Cardiac muscle cell (in vitro differentiated cells and primary cell): ENCODE measurements at regions not wholly inside any gene's neighbourhood (a gene's known extent, or its start where the extent isn't known, plus 50 kb on each side); places are given as distances from the start of the nearest gene placed in this dataset.

Experiments
- DNase-seq, 2 donors: peaks; one replicate each; pipeline versions ENCODE4 v3.0.0 to v3.0.0-alpha.2; 2010 to 2017; ENCODE audit warnings: low read depth in 1 of 2, low spot score in 1 of 2
- H3K27ac ChIP-seq: fragments of 200-600 bp; sonication (generic); 2 replicates; pipeline ENCODE4 v1.5.1; 2016
- H3K27me3 ChIP-seq: fragments of 200-600 bp; sonication (generic); 2 replicates; pipeline ENCODE4 v1.6.0; 2016; ENCODE audit warnings: control low read depth
- H3K36me3 ChIP-seq: fragments of 200-600 bp; sonication (generic); 2 replicates; pipeline ENCODE4 v1.5.1; 2016; ENCODE audit warnings: control low read depth
- H3K4me1 ChIP-seq: fragments of 200-600 bp; sonication (generic); 2 replicates; pipeline ENCODE4 v1.8.1; 2017; ENCODE audit warnings: low read depth, mild to moderate bottlenecking, mixed run types
- H3K4me3 ChIP-seq: fragments of 200-600 bp; sonication (generic); 2 replicates; pipeline ENCODE4 v1.5.1; 2016; ENCODE audit warnings: mild to moderate bottlenecking
- H3K9me3 ChIP-seq: fragments of 200-600 bp; sonication (generic); 2 replicates; pipeline ENCODE4 v1.5.1; 2017; ENCODE audit warnings: low read depth, mild to moderate bottlenecking, control low read depth
- TF ChIP-seq, protein P1 (sequence below): IDR thresholded peaks from 2 replicates; pipeline ENCODE4 v1.5.1; 2012; ENCODE audit warnings: low read depth, mild to moderate bottlenecking, low read length

DNA sequence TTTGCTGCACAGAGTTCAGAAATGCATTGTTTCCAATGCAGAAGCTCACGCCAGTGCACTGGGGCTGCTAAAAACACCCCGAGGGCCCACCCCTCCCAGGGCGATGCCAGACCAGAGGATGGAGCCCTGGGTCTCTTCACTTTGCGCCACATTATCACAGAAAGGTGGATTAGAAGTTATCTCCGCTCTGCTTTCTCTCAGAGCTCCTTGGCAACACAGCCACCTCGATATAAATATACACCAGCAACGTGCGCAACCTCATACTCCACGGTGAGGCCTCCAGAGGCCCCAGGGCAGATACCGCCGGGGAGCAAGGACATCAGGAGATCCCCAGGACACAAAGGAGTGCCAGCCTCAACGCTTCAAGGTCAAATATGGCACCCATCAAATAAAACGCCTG, 121.0 kb upstream of the TBX20 start:
- H3K27me3 ChIP-seq = no peaks in the 10 kb centered on the region
- no peak overlapping the region for H3K4me3 ChIP-seq
- DNase-seq = peak in 1 of 2 donors; percentile 69
- H3K9me3 ChIP-seq = no peaks in the 10 kb centered on the region
- peaks cover 11% of the 10 kb centered on the region for H3K4me1 ChIP-seq
- H3K36me3 ChIP-seq = no peaks in the 10 kb centered on the region
- peak overlapping the region; percentile 89 for H3K27ac ChIP-seq
- TF ChIP-seq, protein P1, sequence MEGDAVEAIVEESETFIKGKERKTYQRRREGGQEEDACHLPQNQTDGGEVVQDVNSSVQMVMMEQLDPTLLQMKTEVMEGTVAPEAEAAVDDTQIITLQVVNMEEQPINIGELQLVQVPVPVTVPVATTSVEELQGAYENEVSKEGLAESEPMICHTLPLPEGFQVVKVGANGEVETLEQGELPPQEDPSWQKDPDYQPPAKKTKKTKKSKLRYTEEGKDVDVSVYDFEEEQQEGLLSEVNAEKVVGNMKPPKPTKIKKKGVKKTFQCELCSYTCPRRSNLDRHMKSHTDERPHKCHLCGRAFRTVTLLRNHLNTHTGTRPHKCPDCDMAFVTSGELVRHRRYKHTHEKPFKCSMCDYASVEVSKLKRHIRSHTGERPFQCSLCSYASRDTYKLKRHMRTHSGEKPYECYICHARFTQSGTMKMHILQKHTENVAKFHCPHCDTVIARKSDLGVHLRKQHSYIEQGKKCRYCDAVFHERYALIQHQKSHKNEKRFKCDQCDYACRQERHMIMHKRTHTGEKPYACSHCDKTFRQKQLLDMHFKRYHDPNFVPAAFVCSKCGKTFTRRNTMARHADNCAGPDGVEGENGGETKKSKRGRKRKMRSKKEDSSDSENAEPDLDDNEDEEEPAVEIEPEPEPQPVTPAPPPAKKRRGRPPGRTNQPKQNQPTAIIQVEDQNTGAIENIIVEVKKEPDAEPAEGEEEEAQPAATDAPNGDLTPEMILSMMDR = no peak

DNA sequence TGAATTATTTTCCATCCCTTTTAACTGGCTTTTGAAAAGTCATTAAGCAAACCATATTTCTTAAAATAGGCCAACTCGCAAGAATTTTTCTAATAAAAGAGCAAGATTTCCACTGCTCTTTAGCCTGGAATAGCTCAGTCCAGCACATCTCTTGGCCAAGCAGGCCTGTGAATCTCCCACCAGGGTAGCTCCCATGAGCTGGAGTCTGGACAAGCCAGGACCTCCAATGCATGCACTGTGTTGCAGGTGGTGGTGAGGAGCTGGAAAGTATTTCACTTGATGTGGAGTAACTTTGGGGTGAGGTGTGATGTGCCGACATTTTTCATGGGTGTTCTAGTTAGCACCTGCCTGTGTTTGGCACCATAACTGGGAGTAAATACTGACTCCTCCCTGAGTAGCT, 117.3 kb upstream of the TBX20 start:
- no peak overlapping the region for H3K4me3 ChIP-seq
- TF ChIP-seq, protein P1 = no peak
- no peaks in the 10 kb centered on the region for H3K27me3 ChIP-seq
- DNase-seq = no peak
- no peaks in the 10 kb centered on the region for H3K9me3 ChIP-seq
- H3K4me1 ChIP-seq = peaks cover 11% of the 10 kb centered on the region
- H3K36me3 ChIP-seq = no peaks in the 10 kb centered on the region
- no peak overlapping the region for H3K27ac ChIP-seq

DNA sequence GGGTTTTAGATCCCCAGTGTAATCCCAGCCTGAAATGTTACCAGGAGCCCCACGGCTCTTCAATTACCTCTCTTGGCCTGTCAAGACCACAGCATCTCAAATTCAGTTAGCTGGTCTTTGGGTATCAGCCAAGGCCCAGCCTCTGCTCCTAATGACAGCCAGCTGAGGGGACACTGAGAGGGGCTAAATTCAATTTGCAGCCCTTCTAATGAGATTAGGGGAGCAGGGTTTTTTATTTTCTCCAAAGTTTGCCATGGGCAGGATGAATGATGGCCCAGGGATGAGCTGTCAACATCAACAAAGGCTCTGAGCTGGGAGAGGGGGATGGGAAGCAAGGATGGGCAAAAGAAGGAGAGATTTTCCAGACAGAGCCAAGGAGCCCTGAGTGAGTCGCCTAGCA, 116.8 kb upstream of the TBX20 start:
- Histone ChIP-seq H3K9me3 (no peaks in the 10 kb centered on the region), H3K27me3 (no peaks in the 10 kb centered on the region), H3K27ac (no peak overlapping the region), H3K36me3 (no peaks in the 10 kb centered on the region), H3K4me1 (peaks cover 8% of the 10 kb centered on the region), H3K4me3 (no peak overlapping the region)
- TF ChIP-seq, protein P1 = no peak
- no peak for DNase-seq

- H3K36me3 ChIP-seq = no peaks in the 10 kb centered on the region
- TF ChIP-seq, protein P1 = no peak
- no peak overlapping the region for H3K27ac ChIP-seq
- H3K4me3 ChIP-seq = no peak overlapping the region
- peaks cover 5% of the 10 kb centered on the region for H3K4me1 ChIP-seq
- no peaks in the 10 kb centered on the region for H3K9me3 ChIP-seq
- peak in 1 of 2 donors; percentile 7 for DNase-seq
- H3K27me3 ChIP-seq = no peaks in the 10 kb centered on the region
These were observed 112.6 kb upstream of the TBX20 start for GRCh38 chr7:35366167-35367155.

DNA sequence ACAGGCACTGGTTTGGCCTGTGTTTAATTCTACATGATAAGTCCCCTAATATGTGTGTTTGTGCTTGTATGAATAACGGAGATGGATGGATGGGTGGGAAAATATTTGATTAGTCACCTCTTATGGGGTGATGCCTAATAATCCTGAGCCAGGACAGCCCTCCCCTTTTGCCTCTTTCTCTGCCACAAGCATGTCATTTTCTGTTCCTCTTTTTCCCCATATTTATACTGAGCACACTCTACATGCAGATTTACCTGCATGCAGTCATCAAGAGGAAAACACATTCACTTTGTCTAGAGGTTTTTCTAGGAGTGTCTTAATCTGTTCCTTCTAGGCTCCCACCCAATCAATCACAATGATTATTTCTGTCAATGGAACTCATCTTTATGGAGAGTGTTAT, 111.6 kb upstream of the TBX20 start:
- no peak for DNase-seq
- no peak overlapping the region for H3K4me3 ChIP-seq

More for the DNA sequence above, 111.6 kb upstream of the TBX20 start:
- Histone ChIP-seq H3K27ac (no peak overlapping the region), H3K27me3 (no peaks in the 10 kb centered on the region), H3K36me3 (no peaks in the 10 kb centered on the region), H3K4me1 (peaks cover 5% of the 10 kb centered on the region), H3K9me3 (no peaks in the 10 kb centered on the region)
- TF ChIP-seq, protein P1 = no peak
